ENCODE measurements at regions not wholly inside any gene's neighbourhood (a gene's known extent, or its start where the extent isn't known, plus 50 kb on each side); places are given as distances from the start of the nearest gene placed in this dataset.

- H3K27me3 ChIP-seq (ENCODE audit: control insufficient read depth in 4 of 4, insufficient read depth in 4 of 4, low read length in 3 of 4), result no peaks in the 10 kb centered on the region
- H3K4me1 ChIP-seq (ENCODE audit: control insufficient read depth in 4 of 4, insufficient read depth in 4 of 4, low read length in 3 of 4), result no peaks in the 10 kb centered on the region
- no peak overlapping the region for H3K9ac ChIP-seq (ENCODE audit: low read depth in 1 of 2, low read length in 2 of 2)
- no peak for DNase-seq (ENCODE audit: low spot score)
- H3K9me3 ChIP-seq (ENCODE audit: control insufficient read depth in 4 of 4, low read length in 3 of 4), result no peaks in the 10 kb centered on the region
- H3K27ac ChIP-seq (ENCODE audit: low read depth in 1 of 2, low read length in 2 of 2), result no peak overlapping the region
- WGBS, result 31% methylated on average over 1 of the region's 1 CpG
- H3K4me3 ChIP-seq (ENCODE audit: low read depth in 1 of 3, low read length in 3 of 3), result no peak overlapping the region
- no peaks in the 10 kb centered on the region for H3K36me3 ChIP-seq (ENCODE audit: control insufficient read depth in 4 of 4, insufficient read depth in 3 of 4, low read depth in 1 of 4, low read length in 3 of 4)
- TF ChIP-seq FOXA1 (IDR thresholded peaks at IDR 0.05), result no peak
- no peak for TF ChIP-seq EGR1 (IDR thresholded peaks at IDR 0.05; ENCODE audit: low read depth in 2 of 2)
- TF ChIP-seq TAF1 (conservative IDR thresholded peaks at IDR 0.05), result no peak
- TF ChIP-seq GABPA (IDR thresholded peaks at IDR 0.05 in 1 of 2, conservative IDR thresholded peaks at IDR 0.05 in 1 of 2), result no peak
- TF ChIP-seq MAX (IDR thresholded peaks at IDR 0.05), result no peak
- TF ChIP-seq CTCF (IDR thresholded peaks at IDR 0.05; ENCODE audit: low read depth, low read length, missing input control), result no peak
- TF ChIP-seq JUND (IDR thresholded peaks at IDR 0.05), result no peak
- no peak for TF ChIP-seq YY1 (IDR thresholded peaks at IDR 0.05)
- TF ChIP-seq RXRA (IDR thresholded peaks at IDR 0.05), result no peak
- no peak for TF ChIP-seq REST (IDR thresholded peaks at IDR 0.05)
- no peak for TF ChIP-seq FOXA2 (IDR thresholded peaks at IDR 0.05)
Measured at GRCh38 chr13:63370101-63370500, 1954.5 kb upstream of the PCDH20 start.

- Histone ChIP-seq H3K27ac (ENCODE audit: low read depth in 1 of 2, low read length in 2 of 2) (no peak overlapping the region), H3K9ac (ENCODE audit: low read depth in 1 of 2, low read length in 2 of 2) (no peak overlapping the region), H3K4me1 (ENCODE audit: control insufficient read depth in 4 of 4, insufficient read depth in 4 of 4, low read length in 3 of 4) (no peaks in the 10 kb centered on the region), H3K4me3 (ENCODE audit: low read depth in 1 of 3, low read length in 3 of 3) (no peak overlapping the region), H3K27me3 (ENCODE audit: control insufficient read depth in 4 of 4, insufficient read depth in 4 of 4, low read length in 3 of 4) (no peaks in the 10 kb centered on the region), H3K9me3 (ENCODE audit: control insufficient read depth in 4 of 4, low read length in 3 of 4) (no peaks in the 10 kb centered on the region), H3K36me3 (ENCODE audit: control insufficient read depth in 4 of 4, insufficient read depth in 3 of 4, low read depth in 1 of 4, low read length in 3 of 4) (no peaks in the 10 kb centered on the region)
- no peak for TF ChIP-seq EGR1 (IDR thresholded peaks at IDR 0.05; ENCODE audit: low read depth in 2 of 2)
- WGBS, result 49% methylated on average over 3 of the region's 3 CpGs
- DNase-seq (ENCODE audit: low spot score), result no peak
Measured at GRCh38 chr13:63367522-63368198, 1952.0 kb upstream of the PCDH20 start.

- Histone ChIP-seq H3K27me3 (ENCODE audit: control insufficient read depth in 4 of 4, insufficient read depth in 4 of 4, low read length in 3 of 4) (no peaks in the 10 kb centered on the region), H3K4me1 (ENCODE audit: control insufficient read depth in 4 of 4, insufficient read depth in 4 of 4, low read length in 3 of 4) (no peaks in the 10 kb centered on the region), H3K4me3 (ENCODE audit: low read depth in 1 of 3, low read length in 3 of 3) (no peak overlapping the region), H3K27ac (ENCODE audit: low read depth in 1 of 2, low read length in 2 of 2) (no peak overlapping the region), H3K9me3 (ENCODE audit: control insufficient read depth in 4 of 4, low read length in 3 of 4) (no peaks in the 10 kb centered on the region), H3K9ac (ENCODE audit: low read depth in 1 of 2, low read length in 2 of 2) (no peak overlapping the region), H3K36me3 (ENCODE audit: control insufficient read depth in 4 of 4, insufficient read depth in 3 of 4, low read depth in 1 of 4, low read length in 3 of 4) (no peaks in the 10 kb centered on the region)
- DNase-seq (ENCODE audit: low spot score), result no peak
- TF ChIP-seq FOXA1 (IDR thresholded peaks at IDR 0.05) (no peak), ZBTB33 (IDR thresholded peaks at IDR 0.05) (no peak), GABPA (IDR thresholded peaks at IDR 0.05 in 1 of 2, conservative IDR thresholded peaks at IDR 0.05 in 1 of 2) (no peak), ATF3 (IDR thresholded peaks at IDR 0.05) (no peak), SP1 (IDR thresholded peaks at IDR 0.05) (no peak), RXRA (IDR thresholded peaks at IDR 0.05) (no peak), HNF4G (IDR thresholded peaks at IDR 0.05) (no peak)
Measured at GRCh38 chr13:63364159-63364558, 1948.5 kb upstream of the PCDH20 start.

Data from liver (tissue), 8 donors.